IMR-90 (cell line): ENCODE measurements at regions not wholly inside any gene's neighbourhood (a gene's known extent, or its start where the extent isn't known, plus 50 kb on each side); places are given as distances from the start of the nearest gene placed in this dataset.

Experiments used
- ATAC-seq: fragments of 200-7000 bp; cut with Tn5 transposase; 2 replicates; pipeline ENCODE4 v1.9.1; 2020; ENCODE audit warnings: low read depth, mild to moderate bottlenecking, moderate library complexity
- BruUV-seq: library from RNA; stranded (reverse); fragments of 400-500 nt; replicated peaks from 2 replicates; lab custom pipeline; 2021; lab: Mats Ljungman, UMichigan
- CTCF ChIA-PET: fragments of 300-600 bp; formaldehyde crosslinking; extraction: SDS; loops from one replicate; lab custom pipeline; 2021; ENCODE audit warnings: antibody characterized with exemption; lab: Yijun Ruan, JAX
- POLR2A ChIA-PET: fragments of 300-600 bp; sonication (Branson Sonifier 250); formaldehyde crosslinking; loops from one replicate; lab custom pipeline; 2022; ENCODE audit warnings: antibody characterized with exemption; ENCODE audit not compliant: unreplicated experiment; lab: Charles Lee
- DNase-seq: peaks from one replicate; pipeline ENCODE4 v3.0.0; 2013
- H2AFZ ChIP-seq: replicated peaks from 2 replicates; pipeline ENCODE3; 2013; ENCODE audit warnings: low read length, mild to moderate bottlenecking; ENCODE audit not compliant: poor library complexity
- H2AK5ac ChIP-seq: 2 replicates; pipeline ENCODE4 v1.6.1; 2013; ENCODE audit warnings: low read depth, low read length, inconsistent platforms
- H2AK9ac ChIP-seq: replicated peaks from 2 replicates; pipeline ENCODE3; 2013; ENCODE audit warnings: mild to moderate bottlenecking, low read depth, low read length, moderate library complexity; ENCODE audit not compliant: poor library complexity
- H2BK120ac ChIP-seq: 2 replicates; pipeline ENCODE4 v1.6.1; 2013; ENCODE audit warnings: low read depth, low read length, inconsistent platforms
- H2BK15ac ChIP-seq: 3 replicates; pipeline ENCODE4 v1.6.1; 2013; ENCODE audit warnings: low read depth, low read length, inconsistent platforms
- H2BK20ac ChIP-seq: 2 replicates; pipeline ENCODE4 v1.6.1; 2013; ENCODE audit warnings: low read depth, mild to moderate bottlenecking, inconsistent platforms, low read length, moderate library complexity
- H2BK5ac ChIP-seq: 2 replicates; pipeline ENCODE4 v1.6.1; 2013; ENCODE audit warnings: mild to moderate bottlenecking, low read depth, low read length, inconsistent platforms; ENCODE audit not compliant: poor library complexity, severe bottlenecking
- H3K14ac ChIP-seq: replicated peaks from 2 replicates; pipeline ENCODE4 v1.6.1; 2013; ENCODE audit warnings: low read depth, low read length, inconsistent platforms
- H3K18ac ChIP-seq: 2 replicates; pipeline ENCODE4 v1.6.1; 2013; ENCODE audit warnings: low read depth, low read length, control low read depth
- H3K23ac ChIP-seq: 2 replicates; pipeline ENCODE4 v1.6.1; 2013; ENCODE audit warnings: low read depth, low read length, inconsistent platforms
- H3K27ac ChIP-seq: 2 replicates; pipeline ENCODE4 v1.5.1; 2013; ENCODE audit warnings: mild to moderate bottlenecking, control low read depth, low read length; ENCODE audit not compliant: insufficient read depth
- H3K27me3 ChIP-seq: 2 replicates; pipeline ENCODE4 v1.6.1; 2013; ENCODE audit warnings: low read length; ENCODE audit not compliant: control insufficient read depth, insufficient read depth
- H3K36me3 ChIP-seq: 2 replicates; pipeline ENCODE4 v1.6.1; 2013; ENCODE audit warnings: low read length, mixed read lengths; ENCODE audit not compliant: control insufficient read depth, insufficient read depth
- H3K4ac ChIP-seq: 2 replicates; pipeline ENCODE4 v1.6.1; 2013; ENCODE audit warnings: low read depth, low read length, inconsistent platforms
- H3K4me1 ChIP-seq: 2 replicates; pipeline ENCODE4 v1.6.1; 2013; ENCODE audit warnings: low read length, mixed read lengths; ENCODE audit not compliant: control insufficient read depth, insufficient read depth
- H3K4me2 ChIP-seq: 2 replicates; pipeline ENCODE4 v1.6.1; 2013; ENCODE audit warnings: low read depth, mild to moderate bottlenecking, control low read depth, low read length, moderate library complexity
- H3K4me3 ChIP-seq: 2 replicates; pipeline ENCODE4 v1.5.1; 2013; ENCODE audit warnings: low read depth, mild to moderate bottlenecking, control low read depth, low read length, moderate library complexity; ENCODE audit not compliant: insufficient read depth
- H3K56ac ChIP-seq: 2 replicates; pipeline ENCODE4 v1.6.1; 2013; ENCODE audit warnings: low read length, inconsistent platforms; ENCODE audit not compliant: insufficient read depth; ENCODE audit errors: extremely low read depth
- H3K79me1 ChIP-seq, 2 experiments: 2 replicates each; pipeline ENCODE4 v1.6.1; 2013; ENCODE audit warnings: low read length in 2 of 2, inconsistent platforms in 1 of 2, low read depth in 1 of 2
- H3K9ac ChIP-seq: 2 replicates; pipeline ENCODE4 v1.6.1; 2013; ENCODE audit warnings: low read depth, low read length, control low read depth
- H3K9me1 ChIP-seq: 2 replicates; pipeline ENCODE4 v1.6.1; 2013; ENCODE audit warnings: low read length, inconsistent platforms; ENCODE audit not compliant: insufficient read depth
- H3K9me3 ChIP-seq: 2 replicates; pipeline ENCODE4 v1.6.1; 2013; ENCODE audit warnings: low read length; ENCODE audit not compliant: control insufficient read depth, insufficient read depth
- H4K20me1 ChIP-seq: 2 replicates; pipeline ENCODE4 v1.6.1; 2013; ENCODE audit warnings: low read length, inconsistent platforms; ENCODE audit not compliant: insufficient read depth
- H4K5ac ChIP-seq: 2 replicates; pipeline ENCODE4 v1.6.1; 2013; ENCODE audit warnings: mild to moderate bottlenecking, low read depth, low read length, control low read depth
- H4K8ac ChIP-seq, 2 experiments: 2 replicates each; pipeline ENCODE4 v1.6.1; 2013; ENCODE audit warnings: low read depth in 2 of 2, low read length in 2 of 2, control low read depth in 1 of 2, inconsistent platforms in 1 of 2
- H4K91ac ChIP-seq: 2 replicates; pipeline ENCODE4 v1.6.1; 2013; ENCODE audit warnings: low read depth, low read length, inconsistent platforms; ENCODE audit not compliant: insufficient read depth
- CEBPB ChIP-seq: IDR thresholded peaks from 2 replicates; pipeline ENCODE4 v1.6.1; 2012; ENCODE audit warnings: low read depth, low read length, improper control_type of control experiment
- CHD1 ChIP-seq: IDR thresholded peaks from 2 replicates; pipeline ENCODE4 v1.6.1; 2012; ENCODE audit warnings: low read depth, low read length, improper control_type of control experiment
- CTCF ChIP-seq: conservative IDR thresholded peaks from 2 replicates; pipeline ENCODE4 v1.5.1; 2012; ENCODE audit warnings: mild to moderate bottlenecking, low read depth, low read length, improper control_type of control experiment
- MAFK ChIP-seq: IDR thresholded peaks from 2 replicates; pipeline ENCODE4 v1.6.1; 2012; ENCODE audit warnings: low read depth, low read length, improper control_type of control experiment
- MAZ ChIP-seq: IDR thresholded peaks from 2 replicates; pipeline ENCODE4 v1.6.1; 2012; ENCODE audit warnings: low read depth, mild to moderate bottlenecking, low read length, improper control_type of control experiment, moderate library complexity, borderline replicate concordance
- RAD21 ChIP-seq: IDR thresholded peaks from 2 replicates; pipeline ENCODE4 v1.6.1; 2012; ENCODE audit warnings: low read length, improper control_type of control experiment
- RFX5 ChIP-seq: IDR thresholded peaks from 2 replicates; pipeline ENCODE4 v1.8.0; 2012; ENCODE audit warnings: low read depth, mild to moderate bottlenecking, low read length, moderate library complexity
- dilution Hi-C: fragments of 300-500 bp; cut with HindIII; formaldehyde crosslinking; loops from one replicate; pipeline ENCODE4 v1.14.3; 2018; ENCODE audit warnings: low sequenced_read_pairs; ENCODE audit not compliant: unreplicated experiment
- in situ Hi-C: fragments of 300-500 bp; cut with MboI; formaldehyde crosslinking; loops from 3 replicates; pipeline ENCODE4 v1.14.3; 2019; ENCODE audit warnings: low sequenced_read_pairs, inconsistent platforms, mixed read lengths
- intact Hi-C: fragments of 100-400 bp; cut with micrococcal nuclease; formaldehyde crosslinking; loops from 2 replicates; pipeline ENCODE4 v1.10.0; 2022

- POLR2A ChIA-PET: no interaction called here
- H3K36me3 ChIP-seq: no peaks in the 10 kb centered on the region
- H2AK9ac ChIP-seq: no peak overlapping the region
- no peaks in the 10 kb centered on the region for H3K79me1 ChIP-seq
- H3K27ac ChIP-seq: no peak overlapping the region
- no peak overlapping the region for H3K56ac ChIP-seq
- no peak overlapping the region for H2AFZ ChIP-seq
- H2BK15ac ChIP-seq: no peak overlapping the region
- CTCF ChIA-PET: no interaction called here
- no peak overlapping the region for H3K9ac ChIP-seq
- no peak overlapping the region for H2BK120ac ChIP-seq
- no peak overlapping the region for H2BK20ac ChIP-seq
- no peak overlapping the region for H2AK5ac ChIP-seq
- H3K27me3 ChIP-seq: no peaks in the 10 kb centered on the region
- H3K18ac ChIP-seq: no peak overlapping the region
- H3K9me3 ChIP-seq: no peaks in the 10 kb centered on the region
- TF ChIP-seq MAFK: no peak
- no peak for TF ChIP-seq CHD1
- TF ChIP-seq MAZ: no peak
- TF ChIP-seq CEBPB: no peak
- no peak for TF ChIP-seq RFX5
- TF ChIP-seq CTCF: no peak
- no peak for TF ChIP-seq RAD21
- no peak overlapping the region for H3K23ac ChIP-seq
- H3K14ac ChIP-seq: no peak overlapping the region
- in situ Hi-C loops: no loop called here
- no peak overlapping the region for H3K4ac ChIP-seq
- no peak overlapping the region for H4K5ac ChIP-seq
- H2BK5ac ChIP-seq: no peak overlapping the region
- no peak overlapping the region for H3K4me3 ChIP-seq
- no peak overlapping the region for H3K4me2 ChIP-seq
- H4K20me1 ChIP-seq: no peaks in the 10 kb centered on the region
- BruUV-seq: no TSS peak
- intact Hi-C loops: no loop called here
- DNase-seq (peak; percentile 7), ATAC-seq (0 out of 2 replicates have a peak, but pooled peaks have one; percentile 29)
- H4K8ac ChIP-seq: no peak overlapping the region
- H3K4me1 ChIP-seq: no peaks in the 10 kb centered on the region
- H3K9me1 ChIP-seq: no peaks in the 10 kb centered on the region
- dilution Hi-C loops: no loop called here
- H4K91ac ChIP-seq: no peak overlapping the region
Measured at GRCh38 chr18:42196651-42197050, 241.6 kb downstream of the PIK3C3 start.
